ENCODE measurements at regions not wholly inside any gene's neighbourhood (a gene's known extent, or its start where the extent isn't known, plus 50 kb on each side); places are given as distances from the start of the nearest gene placed in this dataset.
"Not testable (repeated sequence)": the region's sequence is repeated elsewhere in the genome, so short reads cannot be mapped to it uniquely, and the experiment has no call there.

- TF ChIP-seq ZBTB33 (IDR thresholded peaks at IDR 0.05); CTCF (IDR thresholded peaks at IDR 0.05; ENCODE audit: low read depth, low read length, missing input control); REST (IDR thresholded peaks at IDR 0.05); YY1 (IDR thresholded peaks at IDR 0.05); RAD21 (IDR thresholded peaks at IDR 0.05); TAF1 (conservative IDR thresholded peaks at IDR 0.05); HNF4A (conservative IDR thresholded peaks at IDR 0.05); JUND (IDR thresholded peaks at IDR 0.05); FOXA1 (IDR thresholded peaks at IDR 0.05); RXRA (IDR thresholded peaks at IDR 0.05); EGR1 (IDR thresholded peaks at IDR 0.05; ENCODE audit: low read depth in 2 of 2): not testable (repeated sequence)
Measured at GRCh38 chr20:53787491-53787931, 193.9 kb upstream of the ZNF217 start.

Measured in liver (tissue), 3 donors.